ENCODE measurements at regions not wholly inside any gene's neighbourhood (a gene's known extent, or its start where the extent isn't known, plus 50 kb on each side); places are given as distances from the start of the nearest gene placed in this dataset.

DNA sequence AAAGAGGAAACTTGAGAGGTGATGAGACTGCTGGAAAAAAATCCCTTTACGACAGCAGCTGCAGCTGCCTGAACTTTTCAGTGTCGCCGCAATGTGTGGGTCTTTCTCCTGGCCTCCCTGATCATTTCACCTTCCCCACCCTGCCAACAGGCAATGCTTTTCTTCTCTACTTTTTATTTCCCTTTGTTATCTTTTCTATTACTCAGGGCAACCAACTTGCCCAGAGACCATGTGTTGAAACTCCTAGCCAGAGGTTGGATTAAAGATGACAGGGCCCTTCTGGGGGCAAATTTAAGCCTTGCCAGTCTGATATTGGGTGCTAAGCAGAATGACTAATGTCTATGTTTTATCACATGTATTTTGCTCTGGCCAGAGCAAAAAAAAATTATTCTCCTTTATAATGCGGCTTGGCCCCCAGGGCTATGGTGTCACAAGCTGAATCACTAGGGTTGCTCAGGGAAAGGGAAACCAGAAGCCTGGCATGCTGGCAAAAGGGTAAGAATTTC lies 51.5 kb upstream of the CFAP20DC start:
- no peaks in the 10 kb centered on the region for H3K27me3 ChIP-seq
- H3K27ac ChIP-seq: no peak overlapping the region
- no peak overlapping the region for H3K4me3 ChIP-seq
- no peaks in the 10 kb centered on the region for H3K36me3 ChIP-seq
- no peaks in the 10 kb centered on the region for H3K4me1 ChIP-seq (ENCODE audit: low read depth)
- TF ChIP-seq, protein P1, sequence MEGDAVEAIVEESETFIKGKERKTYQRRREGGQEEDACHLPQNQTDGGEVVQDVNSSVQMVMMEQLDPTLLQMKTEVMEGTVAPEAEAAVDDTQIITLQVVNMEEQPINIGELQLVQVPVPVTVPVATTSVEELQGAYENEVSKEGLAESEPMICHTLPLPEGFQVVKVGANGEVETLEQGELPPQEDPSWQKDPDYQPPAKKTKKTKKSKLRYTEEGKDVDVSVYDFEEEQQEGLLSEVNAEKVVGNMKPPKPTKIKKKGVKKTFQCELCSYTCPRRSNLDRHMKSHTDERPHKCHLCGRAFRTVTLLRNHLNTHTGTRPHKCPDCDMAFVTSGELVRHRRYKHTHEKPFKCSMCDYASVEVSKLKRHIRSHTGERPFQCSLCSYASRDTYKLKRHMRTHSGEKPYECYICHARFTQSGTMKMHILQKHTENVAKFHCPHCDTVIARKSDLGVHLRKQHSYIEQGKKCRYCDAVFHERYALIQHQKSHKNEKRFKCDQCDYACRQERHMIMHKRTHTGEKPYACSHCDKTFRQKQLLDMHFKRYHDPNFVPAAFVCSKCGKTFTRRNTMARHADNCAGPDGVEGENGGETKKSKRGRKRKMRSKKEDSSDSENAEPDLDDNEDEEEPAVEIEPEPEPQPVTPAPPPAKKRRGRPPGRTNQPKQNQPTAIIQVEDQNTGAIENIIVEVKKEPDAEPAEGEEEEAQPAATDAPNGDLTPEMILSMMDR (IDR thresholded peaks at IDR 0.05; ENCODE audit: low read depth, low read length): no peak
- H3K9me3 ChIP-seq (ENCODE audit: low read depth): no peaks in the 10 kb centered on the region
- DNase-seq (ENCODE audit: low read depth in 1 of 2, low spot score in 1 of 2): peak in 1 of 2 donors; percentile 11

All from cardiac muscle cell (in vitro differentiated cells and primary cell).